Activated CD8-positive, alpha-beta T cell treated with anti-CD3 and anti-CD28 coated beads for 36 hours (primary cell): ENCODE measurements at regions not wholly inside any gene's neighbourhood (a gene's known extent, or its start where the extent isn't known, plus 50 kb on each side); places are given as distances from the start of the nearest gene placed in this dataset.

Experiments used
- ATAC-seq: fragments of 200-7000 bp; cut with Tn5 transposase; one replicate; pipeline ENCODE4 v1.10.0; 2021; ENCODE audit warnings: mild to moderate bottlenecking, moderate library complexity
- CTCF ChIA-PET: fragments of 350-600 bp; sonication (Branson Sonifier 250); formaldehyde crosslinking; loops from one replicate; lab custom pipeline; 2021; ENCODE audit warnings: antibody characterized with exemption; lab: Charles Lee
- POLR2A ChIA-PET: fragments of 350-600 bp; sonication (Branson Sonifier 250); formaldehyde crosslinking; loops from one replicate; lab custom pipeline; 2021; ENCODE audit warnings: antibody characterized with exemption; lab: Charles Lee
- DNase-seq: peaks from one replicate; pipeline ENCODE4 v3.0.0-alpha.2; 2020
- H3K27ac Mint-ChIP-seq: one replicate; pipeline ENCODE4 v1.8.0; 2021; ENCODE audit warnings: mild to moderate bottlenecking, mixed read lengths
- H3K27me3 Mint-ChIP-seq: one replicate; pipeline ENCODE4 v1.8.0; 2021; ENCODE audit warnings: mixed read lengths
- H3K36me3 Mint-ChIP-seq: one replicate; pipeline ENCODE4 v1.8.0; 2021; ENCODE audit warnings: low read depth, mixed read lengths
- H3K4me1 Mint-ChIP-seq: one replicate; pipeline ENCODE4 v1.8.0; 2021; ENCODE audit warnings: low read depth, mixed read lengths
- H3K4me3 Mint-ChIP-seq: one replicate; pipeline ENCODE4 v1.8.0; 2021; ENCODE audit warnings: mild to moderate bottlenecking, moderate library complexity, mixed read lengths
- H3K9me3 Mint-ChIP-seq: one replicate; pipeline ENCODE4 v1.8.0; 2021; ENCODE audit warnings: mixed read lengths
- CTCF ChIP-seq: fragments of 200-600 bp; IDR thresholded peaks from one replicate; pipeline ENCODE4 v1.8.0; 2022; ENCODE audit warnings: antibody characterized with exemption, mild to moderate bottlenecking
- intact Hi-C: fragments of 100-400 bp; cut with micrococcal nuclease; formaldehyde crosslinking; loops from one replicate; pipeline ENCODE4 v1.10.0; 2022

- H3K27me3 Mint-ChIP-seq, result no peaks in the 10 kb centered on the region
Measured at GRCh38 chr4:180809439-180809838, 1433.8 kb upstream of the TENM3 start.

GRCh38 chr4:180810581-180810980, 1432.6 kb upstream of the TENM3 start:
- Mint-ChIP-seq H3K27me3 (no peaks in the 10 kb centered on the region), H3K9me3 (peaks cover 4% of the 10 kb centered on the region), H3K4me1 (no peaks in the 10 kb centered on the region), H3K27ac (no peak overlapping the region), H3K36me3 (no peaks in the 10 kb centered on the region), H3K4me3 (no peak overlapping the region)
- ATAC-seq (no peak), DNase-seq (no peak)
- no peak for TF ChIP-seq CTCF
- CTCF ChIA-PET, result no interaction called here
- intact Hi-C loops, result no loop called here
- POLR2A ChIA-PET, result no interaction called here

More at GRCh38 chr4:180809439-180809838, 1433.8 kb upstream of the TENM3 start:
- no peak for DNase-seq
- H3K36me3 Mint-ChIP-seq, result no peaks in the 10 kb centered on the region
- H3K27ac Mint-ChIP-seq, result no peak overlapping the region
- H3K4me1 Mint-ChIP-seq, result no peaks in the 10 kb centered on the region
- peaks cover 3% of the 10 kb centered on the region for H3K9me3 Mint-ChIP-seq
- no peak overlapping the region for H3K4me3 Mint-ChIP-seq
- ATAC-seq, result no peak
- CTCF ChIA-PET, result no interaction called here
- POLR2A ChIA-PET, result no interaction called here
- TF ChIP-seq CTCF, result no peak
- intact Hi-C loops, result no loop called here

- H3K9me3 Mint-ChIP-seq, result peaks cover 4% of the 10 kb centered on the region
- no peak for ATAC-seq
- no peak for DNase-seq
- H3K4me3 Mint-ChIP-seq, result no peak overlapping the region
- H3K27ac Mint-ChIP-seq, result no peak overlapping the region
- POLR2A ChIA-PET, result no interaction called here
- H3K4me1 Mint-ChIP-seq, result no peaks in the 10 kb centered on the region
- H3K36me3 Mint-ChIP-seq, result no peaks in the 10 kb centered on the region
- CTCF ChIA-PET, result no interaction called here
- no peak for TF ChIP-seq CTCF
- no peaks in the 10 kb centered on the region for H3K27me3 Mint-ChIP-seq
- intact Hi-C loops, result no loop called here
Measured at GRCh38 chr4:180811556-180811955, 1431.6 kb upstream of the TENM3 start.

GRCh38 chr4:180812783-180813182, 1430.4 kb upstream of the TENM3 start:
- ATAC-seq (no peak), DNase-seq (no peak)
- no peak overlapping the region for H3K27ac Mint-ChIP-seq
- no peak for TF ChIP-seq CTCF
- ChIA-PET CTCF (interaction anchor here (0.6 kb wide), 1 partner anchor 379 kb away, joined by 3 read pairs; no protein-coding TSS in a partner anchor), POLR2A (no interaction called here)
- H3K36me3 Mint-ChIP-seq, result no peaks in the 10 kb centered on the region
- H3K9me3 Mint-ChIP-seq, result peaks cover 4% of the 10 kb centered on the region
- H3K4me3 Mint-ChIP-seq, result no peak overlapping the region
- H3K4me1 Mint-ChIP-seq, result no peaks in the 10 kb centered on the region
- intact Hi-C loops, result no loop called here
- no peaks in the 10 kb centered on the region for H3K27me3 Mint-ChIP-seq

GRCh38 chr4:180814875-180815417, 1428.3 kb upstream of the TENM3 start:
- Mint-ChIP-seq H3K36me3 (no peaks in the 10 kb centered on the region), H3K9me3 (peaks cover 1% of the 10 kb centered on the region), H3K27me3 (no peaks in the 10 kb centered on the region), H3K4me3 (no peak overlapping the region), H3K27ac (no peak overlapping the region), H3K4me1 (no peaks in the 10 kb centered on the region)
- ATAC-seq, result no peak
- ChIA-PET POLR2A (no interaction called here), CTCF (no interaction called here)
- TF ChIP-seq CTCF, result no peak
- intact Hi-C loops, result no loop called here
- DNase-seq, result no peak
